AG09309 (cell line): ENCODE measurements at regions not wholly inside any gene's neighbourhood (a gene's known extent, or its start where the extent isn't known, plus 50 kb on each side); places are given as distances from the start of the nearest gene placed in this dataset.
"Not testable (repeated sequence)": the region's sequence is repeated elsewhere in the genome, so short reads cannot be mapped to it uniquely, and the experiment has no call there.

Source experiments
- DNase-seq: peaks from one replicate; pipeline ENCODE4 v3.0.0-alpha.2; 2010; ENCODE audit warnings: low read depth
- H3K4me3 ChIP-seq: 2 replicates; pipeline ENCODE4 v1.5.1; 2011; ENCODE audit warnings: mild to moderate bottlenecking, low read depth, low read length, moderate library complexity; ENCODE audit not compliant: control insufficient read depth
- TF ChIP-seq, protein P1 (sequence below): IDR thresholded peaks from 2 replicates; pipeline ENCODE4 v1.5.1; 2011; ENCODE audit warnings: mild to moderate bottlenecking, low read depth, low read length, inconsistent platforms; ENCODE audit not compliant: insufficient read depth, control insufficient read depth; ENCODE audit errors: missing control alignments

DNA sequence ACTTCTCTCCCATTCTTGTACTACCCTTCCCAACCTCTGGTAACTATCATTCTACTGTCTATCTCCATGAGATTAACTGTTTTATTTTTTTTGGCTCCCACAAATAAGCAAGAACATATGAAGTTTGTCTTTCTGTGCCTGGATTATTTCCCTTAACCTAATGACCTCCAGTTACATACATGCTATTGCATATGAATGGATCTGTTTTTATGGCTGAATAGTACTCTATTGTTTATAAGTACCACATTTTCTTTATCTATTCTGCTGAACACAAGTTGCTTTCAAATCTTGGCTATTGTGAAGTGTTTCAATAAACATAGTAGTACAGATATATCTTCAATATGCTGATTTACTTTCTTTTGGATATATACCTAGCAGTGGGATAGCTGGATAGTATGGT is 376.6 kb upstream of the KCND2 start:
- no peak for DNase-seq
- TF ChIP-seq, protein P1, sequence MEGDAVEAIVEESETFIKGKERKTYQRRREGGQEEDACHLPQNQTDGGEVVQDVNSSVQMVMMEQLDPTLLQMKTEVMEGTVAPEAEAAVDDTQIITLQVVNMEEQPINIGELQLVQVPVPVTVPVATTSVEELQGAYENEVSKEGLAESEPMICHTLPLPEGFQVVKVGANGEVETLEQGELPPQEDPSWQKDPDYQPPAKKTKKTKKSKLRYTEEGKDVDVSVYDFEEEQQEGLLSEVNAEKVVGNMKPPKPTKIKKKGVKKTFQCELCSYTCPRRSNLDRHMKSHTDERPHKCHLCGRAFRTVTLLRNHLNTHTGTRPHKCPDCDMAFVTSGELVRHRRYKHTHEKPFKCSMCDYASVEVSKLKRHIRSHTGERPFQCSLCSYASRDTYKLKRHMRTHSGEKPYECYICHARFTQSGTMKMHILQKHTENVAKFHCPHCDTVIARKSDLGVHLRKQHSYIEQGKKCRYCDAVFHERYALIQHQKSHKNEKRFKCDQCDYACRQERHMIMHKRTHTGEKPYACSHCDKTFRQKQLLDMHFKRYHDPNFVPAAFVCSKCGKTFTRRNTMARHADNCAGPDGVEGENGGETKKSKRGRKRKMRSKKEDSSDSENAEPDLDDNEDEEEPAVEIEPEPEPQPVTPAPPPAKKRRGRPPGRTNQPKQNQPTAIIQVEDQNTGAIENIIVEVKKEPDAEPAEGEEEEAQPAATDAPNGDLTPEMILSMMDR, result no peak
- no peak overlapping the region for H3K4me3 ChIP-seq

DNA sequence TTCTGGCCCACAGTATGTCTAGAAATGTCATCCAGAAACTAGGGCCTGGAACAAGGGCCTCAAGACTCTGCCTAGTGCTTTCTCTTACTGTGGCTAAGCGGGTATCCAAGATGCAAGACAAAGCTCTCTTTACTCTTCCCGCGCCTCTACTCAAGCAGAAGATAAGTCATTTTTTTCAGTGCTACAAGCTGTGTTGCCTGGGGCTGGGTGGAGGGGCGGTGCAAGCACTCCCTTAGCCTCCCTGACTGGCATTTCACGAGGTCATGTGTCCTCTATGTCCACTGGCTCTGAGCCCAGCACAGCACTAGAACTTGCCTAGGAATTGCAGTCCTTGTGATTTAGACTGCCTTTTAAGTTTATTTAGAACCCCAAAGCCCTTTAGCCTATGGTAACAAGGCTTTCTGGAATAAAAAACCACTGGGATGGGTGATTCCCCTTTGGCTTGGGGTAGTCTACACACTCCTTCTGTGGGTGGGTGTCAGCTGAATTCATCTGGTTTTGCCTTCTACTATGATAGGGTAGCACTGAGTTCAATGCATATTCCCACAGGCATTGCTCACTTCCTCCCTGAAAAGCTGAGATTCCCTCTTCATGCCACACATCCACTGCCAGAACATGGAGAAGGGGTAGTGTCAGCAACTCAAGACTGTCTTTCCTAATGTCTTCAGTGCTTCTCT is 371.8 kb upstream of the KCND2 start:
- DNase-seq, result no peak
- H3K4me3 ChIP-seq, result no peak overlapping the region
- TF ChIP-seq, protein P1, result no peak

DNA sequence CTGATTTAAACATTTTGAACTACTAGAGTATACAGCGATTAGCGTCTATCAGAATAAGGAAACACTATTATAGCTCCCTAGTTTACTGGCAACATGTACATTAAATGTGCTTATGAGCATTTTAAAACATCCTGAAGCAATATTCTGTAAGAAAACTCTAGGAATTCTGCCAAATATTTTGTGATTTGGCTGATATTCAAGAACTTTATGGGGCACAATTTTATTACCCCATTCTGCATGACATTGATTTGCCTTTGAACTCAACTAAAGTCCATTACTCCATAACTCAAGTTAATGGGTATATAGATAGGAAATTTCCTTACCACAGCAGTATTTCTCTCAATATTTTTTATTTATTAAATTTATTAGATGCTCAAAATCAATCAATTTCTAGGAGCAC is 369.9 kb upstream of the KCND2 start:
- no peak overlapping the region for H3K4me3 ChIP-seq
- DNase-seq, result no peak
- TF ChIP-seq, protein P1, result no peak

DNA sequence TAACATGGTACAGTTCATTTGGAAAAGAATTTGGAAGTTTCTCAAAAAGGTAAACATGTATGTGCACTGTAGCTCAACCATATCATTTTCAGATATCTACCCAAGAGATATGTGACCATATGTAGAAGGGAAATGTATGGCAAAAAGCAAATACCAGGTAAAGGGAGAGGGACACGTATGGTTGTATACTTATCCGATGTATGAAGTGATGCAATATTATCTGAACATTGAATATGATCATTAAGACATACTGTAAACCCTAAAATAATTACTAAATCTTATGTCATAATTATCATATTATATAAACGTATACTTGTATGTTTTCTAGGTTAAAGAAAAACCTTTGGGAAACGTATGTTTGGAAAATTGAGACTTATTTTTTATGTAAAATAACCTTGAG is 367.5 kb upstream of the KCND2 start:
- TF ChIP-seq, protein P1, result no peak
- H3K4me3 ChIP-seq, result no peak overlapping the region
- DNase-seq, result no peak

DNA sequence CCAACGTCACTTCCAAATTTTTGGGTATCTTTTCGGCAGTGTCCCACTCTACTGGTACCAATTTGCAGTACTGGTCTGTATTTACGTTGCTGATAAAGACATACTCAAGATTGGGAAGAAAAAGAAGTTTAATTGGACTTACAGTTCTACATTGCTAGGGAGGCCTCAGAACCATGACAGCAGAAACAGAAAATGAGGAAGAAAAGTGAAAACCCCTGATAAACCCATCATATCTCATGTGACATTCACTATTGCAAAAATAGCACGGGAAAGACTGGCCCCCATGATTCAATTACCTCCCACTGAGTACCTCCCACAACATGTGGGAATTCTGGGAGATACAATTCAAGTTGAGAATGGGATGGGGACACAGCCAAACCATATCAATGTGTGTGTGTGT is 364.0 kb upstream of the KCND2 start:
- DNase-seq, result no peak
- TF ChIP-seq, protein P1, result no peak
- no peak overlapping the region for H3K4me3 ChIP-seq

DNA sequence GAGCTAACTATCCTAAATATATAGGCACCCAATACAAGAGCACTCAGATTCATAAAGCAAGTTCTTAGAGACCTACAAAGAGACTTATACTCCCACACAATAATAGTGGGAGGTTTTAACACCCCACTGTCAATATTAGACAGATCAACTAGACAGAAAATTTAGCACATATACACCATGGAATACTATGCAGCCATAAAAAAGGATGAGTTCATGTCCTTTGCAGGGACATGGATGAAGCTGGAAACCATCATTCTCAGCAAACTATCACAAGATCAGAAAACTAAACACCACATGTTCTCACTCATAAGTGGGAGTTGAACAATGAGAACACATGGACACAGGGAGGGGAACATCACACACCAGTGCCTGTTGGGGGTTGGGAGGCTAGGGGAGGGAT is 358.9 kb upstream of the KCND2 start:
- DNase-seq, H3K4me3 ChIP-seq: not testable (repeated sequence)

DNA sequence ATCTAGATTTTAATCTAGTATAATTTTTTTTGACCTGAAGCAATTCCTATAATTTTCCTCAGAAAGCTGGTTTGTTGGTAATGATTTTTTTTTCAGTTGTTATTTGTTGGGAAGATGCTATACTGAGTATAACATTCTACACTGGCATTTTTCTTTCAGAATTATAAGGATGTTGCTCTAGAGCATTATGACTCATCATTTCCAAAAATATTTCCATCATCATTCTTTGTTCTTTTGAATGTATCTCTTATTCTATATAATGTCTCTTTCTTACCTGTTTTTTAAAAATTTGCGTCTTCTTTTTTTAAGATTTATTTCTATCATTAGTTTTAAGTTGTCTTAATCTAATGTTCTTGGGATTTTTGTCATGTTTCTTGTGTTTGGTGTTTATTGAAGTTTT is 356.5 kb upstream of the KCND2 start:
- no peak for DNase-seq
- TF ChIP-seq, protein P1, result no peak
- no peak overlapping the region for H3K4me3 ChIP-seq
